RPMI8226 (cell line): ENCODE measurements at regions not wholly inside any gene's neighbourhood (a gene's known extent, or its start where the extent isn't known, plus 50 kb on each side); places are given as distances from the start of the nearest gene placed in this dataset.
"Not testable (repeated sequence)": the region's sequence is repeated elsewhere in the genome, so short reads cannot be mapped to it uniquely, and the experiment has no call there.

Experiments
- DNase-seq: peaks from one replicate; pipeline ENCODE4 v3.0.0-alpha.2; 2015

DNA sequence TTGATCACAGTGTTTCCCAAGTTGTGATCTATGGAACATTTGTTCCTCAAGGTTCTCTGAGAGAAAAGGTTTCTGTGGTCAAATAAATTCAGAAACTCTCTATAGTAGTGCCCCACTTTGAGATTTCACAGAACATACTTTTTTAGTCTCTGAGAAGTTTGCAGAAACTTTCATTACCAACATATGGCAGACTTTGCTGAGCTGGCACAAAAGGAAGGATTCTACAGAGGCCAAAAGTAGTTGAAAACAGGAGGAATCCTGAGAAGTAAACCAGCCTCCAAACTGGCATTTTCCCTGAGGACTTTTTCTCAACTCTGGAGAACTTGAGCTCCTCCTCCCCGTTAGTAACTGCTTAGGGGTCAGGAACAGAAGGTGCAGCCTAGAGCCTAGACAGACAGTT is 117.8 kb upstream of the ESX1 start:
- DNase-seq, result no peak

DNA sequence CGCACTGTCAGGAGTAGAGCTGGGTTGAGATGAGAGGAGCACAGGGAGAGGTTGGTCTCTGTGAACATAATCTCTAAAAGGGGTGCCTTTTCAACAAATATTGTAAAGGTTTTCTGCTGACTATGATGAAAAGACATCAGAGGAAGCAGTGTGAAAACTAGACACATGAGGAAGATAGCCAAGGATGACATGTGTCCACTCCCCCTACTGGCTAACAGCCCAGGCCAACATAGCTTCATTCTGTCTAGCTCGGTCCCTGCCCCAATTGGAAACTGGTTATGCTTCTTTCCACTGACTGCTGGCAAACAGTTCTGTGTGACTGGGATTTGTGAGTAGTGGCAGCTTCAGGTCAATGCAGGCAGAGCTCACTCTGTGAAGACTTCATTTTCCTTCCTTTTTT is 115.4 kb upstream of the ESX1 start:
- DNase-seq, result no peak

GRCh38 chrX:104360774-104361173 is 106.0 kb upstream of the ESX1 start:
- DNase-seq, result not testable (repeated sequence)

DNA sequence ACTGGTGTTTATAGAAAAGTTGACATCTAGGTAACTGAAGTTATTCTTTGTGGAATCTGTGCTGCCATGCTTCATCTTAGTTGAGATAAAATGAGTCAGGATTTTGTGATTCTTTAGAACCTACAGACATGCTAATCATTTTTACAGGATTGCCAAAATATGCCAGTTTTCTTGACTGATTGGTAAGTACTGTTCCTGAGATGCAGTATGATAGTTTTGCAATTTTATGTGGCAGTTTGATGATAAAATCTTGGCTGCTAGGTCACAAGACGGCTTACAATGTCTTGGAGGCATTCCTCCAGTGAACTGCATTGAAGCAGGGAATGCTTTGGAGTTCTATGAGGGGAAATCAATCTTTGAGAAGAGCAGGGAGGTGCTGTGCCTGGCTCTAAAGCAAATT is 104.4 kb upstream of the ESX1 start:
- DNase-seq, result no peak

- no peak for DNase-seq
Measured at GRCh38 chrX:104351173-104351769, 96.5 kb upstream of the ESX1 start.

GRCh38 chrX:104347860-104348259 is 93.1 kb upstream of the ESX1 start:
- no peak for DNase-seq

GRCh38 chrX:104343428-104344129 is 88.8 kb upstream of the ESX1 start:
- peak; percentile 35 for DNase-seq

DNA sequence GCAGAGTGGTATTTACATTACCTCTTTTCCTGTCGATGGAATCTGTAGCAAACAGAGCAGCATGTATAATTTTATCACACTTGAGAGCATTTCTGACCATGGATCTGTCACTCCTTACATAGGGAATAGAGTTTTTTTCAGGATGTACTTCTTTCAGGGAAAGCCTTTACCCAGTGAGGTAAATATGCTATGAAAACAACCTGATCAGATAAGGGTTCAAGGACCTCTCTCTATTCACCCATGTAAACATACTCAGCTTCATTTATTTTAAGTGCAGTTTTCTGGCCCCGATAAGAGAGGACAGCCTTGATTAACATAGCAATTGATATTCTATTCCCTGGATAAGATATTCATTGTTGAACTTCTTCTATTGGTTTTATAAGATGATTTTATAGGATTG is 87.3 kb upstream of the ESX1 start:
- DNase-seq, result no peak

GRCh38 chrX:104335756-104336155 is 81.0 kb upstream of the ESX1 start:
- DNase-seq, result no peak

DNA sequence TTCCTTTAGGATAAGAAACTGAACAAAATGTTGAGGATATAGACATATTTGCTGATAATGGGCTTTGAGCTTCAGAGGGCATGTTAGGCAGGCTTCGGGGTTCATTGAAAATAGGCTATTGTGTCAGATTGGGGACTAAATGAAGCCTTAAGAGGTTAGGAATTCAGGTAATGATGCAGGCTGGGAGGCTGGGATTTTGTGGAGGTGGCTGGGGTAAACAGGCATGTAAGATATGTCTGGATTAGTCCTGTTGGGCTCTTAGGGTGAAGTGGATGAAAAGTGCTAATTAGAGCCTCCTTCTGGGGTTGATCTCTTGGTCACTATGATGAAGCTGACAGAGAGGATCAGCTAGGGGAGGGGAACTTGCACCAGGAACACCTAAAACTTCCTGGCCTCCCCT is 80.2 kb upstream of the ESX1 start:
- DNase-seq, result no peak

DNA sequence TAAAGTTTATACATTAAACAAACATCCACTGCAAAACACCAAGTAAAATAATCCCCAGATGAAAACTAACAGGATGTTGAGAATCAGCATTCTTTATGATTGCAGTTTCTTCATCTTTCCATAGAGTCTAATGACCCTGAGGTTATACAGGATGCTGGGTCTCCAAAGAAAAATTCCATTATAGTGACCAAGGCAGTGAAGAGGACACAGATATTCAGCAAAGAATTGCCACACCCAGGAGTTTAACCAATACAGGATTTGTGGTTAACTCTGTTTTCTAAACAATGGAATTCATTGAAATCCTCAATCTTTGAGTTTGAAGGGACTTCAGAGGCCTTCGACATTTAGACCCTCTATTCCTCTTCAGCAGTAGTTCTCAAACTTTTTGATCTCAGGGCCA is 76.2 kb upstream of the ESX1 start:
- no peak for DNase-seq

DNA sequence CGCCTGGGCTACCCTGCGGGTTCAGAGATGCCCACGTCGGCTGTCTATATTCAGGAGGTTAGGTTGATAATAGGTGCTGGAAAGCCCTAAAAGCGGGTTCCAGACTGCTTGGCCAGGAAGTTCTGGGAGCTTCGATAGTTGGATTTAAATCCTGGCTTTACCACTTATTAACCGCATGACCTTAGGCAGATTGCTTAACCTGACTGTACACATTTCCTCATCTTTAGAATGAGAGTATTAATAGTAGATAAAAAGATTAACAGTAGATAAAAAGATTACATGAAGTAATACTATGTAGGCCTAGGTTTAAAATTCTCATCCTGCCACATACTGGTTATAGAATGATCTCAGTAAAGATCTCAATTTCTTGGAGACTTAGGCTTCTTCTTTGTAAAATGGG is 75.0 kb upstream of the ESX1 start:
- no peak for DNase-seq

DNA sequence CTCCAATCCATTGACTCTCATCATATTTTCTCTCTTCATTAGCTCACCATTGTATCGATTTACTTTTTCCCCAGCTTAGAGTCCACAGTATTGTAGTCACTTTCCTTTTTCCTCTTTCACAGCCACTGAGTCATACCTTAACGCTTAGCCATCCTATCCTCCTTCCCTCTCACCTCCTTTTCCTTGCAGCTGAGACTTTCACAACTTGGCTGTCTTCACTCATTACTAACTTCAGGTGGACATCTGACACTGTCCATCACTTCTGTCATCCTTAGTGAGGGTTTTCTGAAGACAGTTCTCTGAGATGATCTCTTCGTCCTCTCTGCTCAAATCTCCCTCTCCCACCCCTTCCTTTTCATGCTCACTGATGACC is 70.5 kb upstream of the ESX1 start:
- DNase-seq, result no peak

DNA sequence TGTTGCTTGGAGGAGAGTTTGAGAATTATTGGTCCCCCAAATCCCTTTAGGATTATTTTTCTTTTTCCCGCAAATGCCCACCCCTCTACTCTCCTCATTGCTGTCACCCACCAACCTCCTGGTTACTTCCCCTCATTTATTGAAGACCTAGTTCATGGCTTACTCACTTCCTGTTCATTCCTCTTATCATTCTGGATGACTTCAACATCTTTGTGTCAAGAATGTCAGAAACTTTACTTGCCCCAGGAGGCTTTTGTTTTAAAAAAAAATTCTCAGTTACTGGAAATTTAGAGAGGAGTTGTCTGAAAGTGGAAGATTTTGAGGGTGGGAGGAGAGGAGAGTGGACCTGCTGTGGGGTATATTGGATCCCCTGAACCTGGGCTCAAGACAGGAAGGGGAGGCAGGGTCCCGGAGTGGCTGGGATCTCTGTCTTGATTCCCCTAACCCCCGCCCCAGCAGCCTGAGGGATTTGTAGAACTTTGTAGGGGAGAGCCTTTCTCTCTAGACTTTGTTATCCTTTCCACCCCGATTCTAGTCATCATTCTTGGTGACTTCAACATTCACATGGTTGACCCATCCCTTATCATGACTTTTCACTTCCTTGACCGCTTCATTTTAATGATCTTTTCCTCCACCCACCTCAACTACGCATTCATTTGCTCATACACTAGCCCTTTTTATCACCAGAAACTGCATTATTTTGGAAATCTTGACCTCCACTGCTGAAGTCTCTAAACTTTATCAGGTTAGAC is 69.9 kb upstream of the ESX1 start:
- DNase-seq, result no peak

- DNase-seq, result no peak
Measured at GRCh38 chrX:104319346-104319745, 64.6 kb upstream of the ESX1 start.

DNA sequence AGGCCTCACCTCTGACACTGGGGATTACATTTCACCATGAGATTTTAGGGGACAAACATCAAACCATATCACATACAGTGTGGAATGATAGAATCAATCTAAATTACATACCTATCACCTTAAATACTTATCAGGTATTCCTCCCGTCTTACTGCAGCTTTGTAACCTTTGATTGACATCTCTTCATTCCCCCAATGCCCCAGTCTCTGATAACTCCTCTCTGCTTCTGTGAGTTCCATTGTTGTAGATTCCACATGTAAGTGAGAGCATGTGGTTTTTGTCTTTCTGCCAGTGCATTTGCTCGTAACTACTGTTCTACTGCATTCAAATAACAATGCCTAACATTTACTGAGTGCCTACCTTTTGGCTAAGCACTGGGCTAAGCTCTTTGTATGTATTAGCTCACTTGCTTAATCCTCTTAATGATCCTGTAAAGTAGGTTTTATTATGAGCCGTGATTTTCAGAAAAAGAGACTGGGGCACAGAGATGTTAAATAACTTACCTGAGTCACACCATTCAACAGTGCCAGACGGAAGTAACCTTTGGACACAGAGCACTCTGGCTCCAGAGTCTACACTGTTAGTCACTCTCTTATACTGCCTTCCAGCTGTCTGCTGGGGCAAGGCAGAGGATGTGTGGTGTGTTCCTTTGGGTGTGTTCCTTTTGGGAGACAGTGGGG is 63.7 kb upstream of the ESX1 start:
- DNase-seq, result no peak

DNA sequence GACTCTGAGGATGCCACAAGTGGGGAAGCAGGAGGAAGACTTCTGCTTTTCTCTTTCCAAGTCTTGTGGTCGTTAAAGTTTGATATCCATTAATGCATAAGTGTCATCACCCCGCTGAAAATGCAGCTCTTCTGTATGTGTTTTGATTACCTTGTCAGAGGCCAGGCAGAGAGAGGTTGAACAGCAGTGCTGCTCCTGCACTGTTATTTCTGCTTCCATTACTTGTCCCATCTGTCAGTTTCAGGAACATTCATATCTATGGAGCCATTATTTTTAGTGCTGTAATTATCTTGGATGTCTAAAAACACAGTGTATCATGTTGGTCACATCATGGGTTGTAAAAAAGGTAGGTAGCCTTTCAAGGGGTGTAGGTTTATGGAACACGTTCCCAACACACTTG is 62.0 kb upstream of the ESX1 start:
- DNase-seq, result no peak

GRCh38 chrX:104315555-104315954 is 60.8 kb upstream of the ESX1 start:
- no peak for DNase-seq

DNA sequence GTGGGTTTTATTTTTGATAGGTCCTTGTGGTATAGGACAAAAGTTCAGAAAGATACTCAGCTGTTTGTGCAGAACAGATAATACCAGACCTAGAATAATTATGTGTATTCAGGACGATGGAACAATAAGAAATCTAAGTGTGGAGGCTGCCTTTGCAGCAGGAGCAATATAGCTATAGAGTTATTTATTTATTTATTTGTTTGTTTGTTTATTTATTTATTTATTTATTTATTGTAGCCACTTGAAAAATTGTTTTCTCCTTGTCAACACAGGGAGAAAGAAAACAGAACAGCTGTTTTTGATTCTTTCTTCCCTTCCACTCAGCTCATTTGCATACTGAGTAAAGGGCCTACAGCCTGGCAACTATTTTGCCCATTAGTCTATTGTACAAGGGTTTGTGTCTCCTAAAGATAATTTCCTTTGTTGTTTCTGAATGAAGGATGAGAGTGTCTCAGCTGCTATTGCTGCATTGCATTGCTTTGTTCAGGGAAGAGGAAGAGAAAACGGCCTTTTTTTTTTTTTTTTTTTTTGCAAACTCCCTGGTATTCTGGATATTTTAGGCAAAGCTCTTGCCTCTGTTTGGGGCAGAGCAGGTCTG is 56.0 kb upstream of the ESX1 start:
- no peak for DNase-seq

- DNase-seq, result no peak
Measured at GRCh38 chrX:104310090-104310489, 55.4 kb upstream of the ESX1 start.

GRCh38 chrX:104309169-104309568 is 54.4 kb upstream of the ESX1 start:
- no peak for DNase-seq

DNA sequence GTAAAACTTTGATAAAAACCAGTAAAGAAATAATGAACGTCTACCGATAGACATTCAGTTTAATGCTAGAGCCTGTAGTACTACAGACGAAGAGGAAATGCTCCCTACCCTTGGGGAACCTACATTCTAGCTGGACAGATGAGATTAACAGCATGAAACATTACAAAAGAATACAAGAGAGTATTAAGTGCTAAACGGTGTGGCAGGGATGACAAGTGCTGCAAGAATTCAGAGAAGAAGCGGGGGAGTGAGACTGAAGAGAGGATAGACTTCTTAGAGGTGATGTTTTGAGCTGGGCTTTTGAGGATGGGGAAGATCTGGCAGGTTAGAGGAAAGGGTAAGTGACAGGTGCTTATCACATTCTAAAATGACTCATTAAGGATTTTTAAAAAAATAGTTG is 52.6 kb upstream of the ESX1 start:
- DNase-seq, result no peak

GRCh38 chrX:104306180-104306579 is 51.4 kb upstream of the ESX1 start:
- DNase-seq, result no peak
